SU-DHL-6 (cell line): ENCODE measurements at regions not wholly inside any gene's neighbourhood (a gene's known extent, or its start where the extent isn't known, plus 50 kb on each side); places are given as distances from the start of the nearest gene placed in this dataset.

ENCODE experiments used
- H2AFZ ChIP-seq: fragments of 200-600 bp; sonication (generic); 2 replicates; pipeline ENCODE4 v1.6.1; 2014; ENCODE audit warnings: low read depth, mild to moderate bottlenecking, moderate library complexity, mixed read lengths, antibody characterized with exemption, low read length; ENCODE audit not compliant: severe bottlenecking
- H3F3A ChIP-seq: fragments of 200-600 bp; shearing (Covaris generic); 2 replicates; pipeline ENCODE4 v1.6.0; 2016; ENCODE audit warnings: antibody characterized with exemption, mild to moderate bottlenecking; ENCODE audit not compliant: insufficient read depth
- H3K27ac ChIP-seq: fragments of 200-600 bp; sonication (generic); 2 replicates; pipeline ENCODE4 v1.5.1; 2016; ENCODE audit warnings: low read depth, mild to moderate bottlenecking, low read length, moderate library complexity, mixed read lengths
- H3K27me3 ChIP-seq: fragments of 200-600 bp; sonication (generic), shearing (Covaris generic); 2 replicates; pipeline ENCODE4 v1.6.0; 2014; ENCODE audit warnings: mild to moderate bottlenecking, low read length
- H3K36me3 ChIP-seq: fragments of 200-600 bp; sonication (generic); 2 replicates; pipeline ENCODE4 v1.6.1; 2014; ENCODE audit warnings: mild to moderate bottlenecking, low read length, mixed read lengths
- H3K4me2 ChIP-seq: fragments of 300-600, 200-600 bp; shearing (Covaris generic), sonication (generic); 2 replicates; pipeline ENCODE4 v1.6.0; 2014; ENCODE audit warnings: low read length, low read depth, mild to moderate bottlenecking; ENCODE audit not compliant: poor library complexity, severe bottlenecking
- H3K4me3 ChIP-seq: fragments of 200-600 bp; sonication (generic); 2 replicates; pipeline ENCODE4 v1.5.1; 2014; ENCODE audit warnings: antibody characterized with exemption, low read length, mild to moderate bottlenecking, mixed read lengths; ENCODE audit not compliant: insufficient read depth, poor library complexity, severe bottlenecking
- H3K79me2 ChIP-seq: fragments of 200-600 bp; sonication (generic); 2 replicates; pipeline ENCODE4 v1.6.1; 2014; ENCODE audit warnings: mild to moderate bottlenecking, low read length, moderate library complexity; ENCODE audit not compliant: insufficient read depth
- H3K9ac ChIP-seq: fragments of 200-600 bp; sonication (generic); 2 replicates; pipeline ENCODE4 v1.7.0; 2014; ENCODE audit warnings: mild to moderate bottlenecking, low read length
- H3K9me2 ChIP-seq: fragments of 200-600 bp; sonication (generic); replicated peaks from 2 replicates; pipeline ENCODE4 v1.6.1; 2014; ENCODE audit warnings: low read length; ENCODE audit not compliant: insufficient read depth
- H3K9me3 ChIP-seq: fragments of 200-600 bp; sonication (generic); 2 replicates; pipeline ENCODE4 v1.6.1; 2014; ENCODE audit warnings: low read length, mixed read lengths; ENCODE audit not compliant: insufficient read depth
- H4K20me1 ChIP-seq: fragments of 200-600 bp; sonication (generic); 2 replicates; pipeline ENCODE4 v1.6.1; 2014; ENCODE audit warnings: low read depth, mild to moderate bottlenecking, antibody characterized with exemption, low read length, moderate library complexity, mixed read lengths
- CTCF ChIP-seq: fragments of 200-600 bp; sonication (generic); IDR thresholded peaks from one replicate; pipeline ENCODE4 v1.5.1; 2017; ENCODE audit warnings: antibody characterized with exemption, mild to moderate bottlenecking, low read length, moderate library complexity; ENCODE audit not compliant: insufficient read depth, poor library complexity, severe bottlenecking
- EZH2phosphoT487 ChIP-seq: fragments of 200-600 bp; sonication (generic), shearing (Covaris generic); conservative IDR thresholded peaks from 2 replicates; pipeline ENCODE4 v1.6.1; 2018; ENCODE audit warnings: mild to moderate bottlenecking, antibody characterized with exemption, low read length, moderate library complexity, mixed read lengths

GRCh38 chr3:127457094-127457475, 133.4 kb downstream of the TPRA1 start:
- Histone ChIP-seq H3K79me2 (no peaks in the 10 kb centered on the region), H3K9ac (no peak overlapping the region), H3K4me3 (no peak overlapping the region), H2AFZ (no peak overlapping the region), H4K20me1 (no peaks in the 10 kb centered on the region), H3K36me3 (no peaks in the 10 kb centered on the region), H3K4me2 (no peak overlapping the region), H3K9me3 (no peaks in the 10 kb centered on the region), H3K27me3 (no peaks in the 10 kb centered on the region), H3F3A (no peaks in the 10 kb centered on the region), H3K27ac (no peak overlapping the region), H3K9me2 (no peaks in the 10 kb centered on the region)
- TF ChIP-seq EZH2phosphoT487, result no peak
- TF ChIP-seq CTCF, result no peak

GRCh38 chr3:127456471-127457093, 134.0 kb downstream of the TPRA1 start:
- no peak overlapping the region for H3K9ac ChIP-seq
- no peak overlapping the region for H3K27ac ChIP-seq
- H3K4me3 ChIP-seq, result no peak overlapping the region
- no peaks in the 10 kb centered on the region for H3K9me2 ChIP-seq
- no peaks in the 10 kb centered on the region for H4K20me1 ChIP-seq
- H3K4me2 ChIP-seq, result no peak overlapping the region
- H3F3A ChIP-seq, result no peaks in the 10 kb centered on the region
- no peaks in the 10 kb centered on the region for H3K79me2 ChIP-seq
- H3K27me3 ChIP-seq, result no peaks in the 10 kb centered on the region
- TF ChIP-seq CTCF, result no peak
- no peak for TF ChIP-seq EZH2phosphoT487
- no peak overlapping the region for H2AFZ ChIP-seq
- no peaks in the 10 kb centered on the region for H3K36me3 ChIP-seq
- H3K9me3 ChIP-seq, result no peaks in the 10 kb centered on the region

GRCh38 chr3:127455541-127456450, 134.7 kb downstream of the TPRA1 start:
- no peak overlapping the region for H3K9ac ChIP-seq
- no peaks in the 10 kb centered on the region for H3F3A ChIP-seq
- no peaks in the 10 kb centered on the region for H3K9me3 ChIP-seq
- no peaks in the 10 kb centered on the region for H3K79me2 ChIP-seq
- H3K36me3 ChIP-seq, result no peaks in the 10 kb centered on the region
- no peak overlapping the region for H3K27ac ChIP-seq
- no peak overlapping the region for H3K4me3 ChIP-seq
- H3K9me2 ChIP-seq, result no peaks in the 10 kb centered on the region
- TF ChIP-seq CTCF (peak; percentile 92), EZH2phosphoT487 (no peak)
- H3K27me3 ChIP-seq, result no peaks in the 10 kb centered on the region
- no peaks in the 10 kb centered on the region for H4K20me1 ChIP-seq
- H2AFZ ChIP-seq, result no peak overlapping the region
- no peak overlapping the region for H3K4me2 ChIP-seq
